T1000 (cell line): ENCODE measurements at regions not wholly inside any gene's neighbourhood (a gene's known extent, or its start where the extent isn't known, plus 50 kb on each side); places are given as distances from the start of the nearest gene placed in this dataset.
"Not testable (repeated sequence)": the region's sequence is repeated elsewhere in the genome, so short reads cannot be mapped to it uniquely, and the experiment has no call there.

Experiments used
- DNase-seq: peaks from one replicate; lab custom pipeline; 2025; ENCODE audit warnings: mixed read lengths; lab: John Stamatoyannopoulos, UW

- DNase-seq = no peak
Observed at GRCh38 chr5:62168506-62169281, 137.3 kb upstream of the KIF2A start.

GRCh38 chr5:62178258-62178657 is 127.7 kb upstream of the KIF2A start:
- no peak for DNase-seq

- no peak for DNase-seq
Observed at GRCh38 chr5:62182802-62183201, 123.2 kb upstream of the KIF2A start.

- no peak for DNase-seq
Observed at GRCh38 chr5:62183727-62184126, 122.3 kb upstream of the KIF2A start.

- DNase-seq = no peak
Observed at GRCh38 chr5:62184444-62184843, 121.6 kb upstream of the KIF2A start.

GRCh38 chr5:62190173-62190572 is 115.8 kb upstream of the KIF2A start:
- DNase-seq = no peak

- no peak for DNase-seq
Observed at GRCh38 chr5:62190931-62191330, 115.1 kb upstream of the KIF2A start.

GRCh38 chr5:62192958-62193357 is 113.0 kb upstream of the KIF2A start:
- no peak for DNase-seq

GRCh38 chr5:62196532-62196931 is 109.5 kb upstream of the KIF2A start:
- not testable (repeated sequence) for DNase-seq

- no peak for DNase-seq
Observed at GRCh38 chr5:62197697-62198096, 108.3 kb upstream of the KIF2A start.

- no peak for DNase-seq
Observed at GRCh38 chr5:62198421-62198820, 107.6 kb upstream of the KIF2A start.

- no peak for DNase-seq
Observed at GRCh38 chr5:62199792-62200716, 106.0 kb upstream of the KIF2A start.

- no peak for DNase-seq
Observed at GRCh38 chr5:62206150-62206829, 99.7 kb upstream of the KIF2A start.

GRCh38 chr5:62208218-62208852 is 97.7 kb upstream of the KIF2A start:
- DNase-seq = no peak

GRCh38 chr5:62211405-62211804 is 94.6 kb upstream of the KIF2A start:
- no peak for DNase-seq

GRCh38 chr5:62212648-62213047 is 93.4 kb upstream of the KIF2A start:
- DNase-seq = no peak

GRCh38 chr5:62214701-62215100 is 91.3 kb upstream of the KIF2A start:
- DNase-seq = no peak

- DNase-seq = not testable (repeated sequence)
Observed at GRCh38 chr5:62216603-62217002, 89.4 kb upstream of the KIF2A start.

GRCh38 chr5:62217095-62217494 is 88.9 kb upstream of the KIF2A start:
- not testable (repeated sequence) for DNase-seq

- not testable (repeated sequence) for DNase-seq
Observed at GRCh38 chr5:62218860-62219259, 87.1 kb upstream of the KIF2A start.

- DNase-seq = not testable (repeated sequence)
Observed at GRCh38 chr5:62221881-62222280, 84.1 kb upstream of the KIF2A start.

- not testable (repeated sequence) for DNase-seq
Observed at GRCh38 chr5:62222305-62222704, 83.7 kb upstream of the KIF2A start.
